ENCODE measurements at regions not wholly inside any gene's neighbourhood (a gene's known extent, or its start where the extent isn't known, plus 50 kb on each side); places are given as distances from the start of the nearest gene placed in this dataset.
"Not testable (repeated sequence)": the region's sequence is repeated elsewhere in the genome, so short reads cannot be mapped to it uniquely, and the experiment has no call there.

DNA sequence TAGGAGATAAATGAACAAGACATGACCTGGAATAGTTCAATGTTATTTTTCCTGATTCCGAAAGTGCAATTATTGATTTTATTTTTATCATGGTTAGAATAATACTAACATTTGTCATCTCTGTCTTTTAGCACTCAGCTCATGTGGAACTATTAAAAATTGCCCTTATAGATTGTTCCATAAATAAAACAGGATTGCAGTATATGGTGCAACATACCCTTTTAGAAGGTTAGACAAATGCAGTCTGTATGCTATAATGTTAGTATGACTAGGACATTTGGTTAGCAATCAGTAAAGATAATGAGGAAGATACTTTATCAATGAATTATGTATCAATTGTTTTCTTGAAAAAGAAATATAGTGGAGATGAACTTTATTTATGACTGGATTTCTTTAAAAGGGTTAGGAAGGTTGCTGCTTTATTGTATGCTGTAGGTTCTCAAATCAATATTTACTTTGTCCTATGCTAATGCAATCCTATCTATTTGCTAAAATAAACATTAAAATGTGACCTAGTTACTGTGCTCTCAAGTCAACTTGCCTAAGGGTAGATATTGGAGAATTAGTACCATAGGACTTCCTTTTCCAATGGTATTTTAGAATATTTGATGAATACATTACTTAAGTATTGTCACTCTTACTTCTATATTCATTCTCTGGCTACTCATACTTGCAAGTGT, 348.9 kb upstream of the ISL1 start:
- no peak for DNase-seq

DNA sequence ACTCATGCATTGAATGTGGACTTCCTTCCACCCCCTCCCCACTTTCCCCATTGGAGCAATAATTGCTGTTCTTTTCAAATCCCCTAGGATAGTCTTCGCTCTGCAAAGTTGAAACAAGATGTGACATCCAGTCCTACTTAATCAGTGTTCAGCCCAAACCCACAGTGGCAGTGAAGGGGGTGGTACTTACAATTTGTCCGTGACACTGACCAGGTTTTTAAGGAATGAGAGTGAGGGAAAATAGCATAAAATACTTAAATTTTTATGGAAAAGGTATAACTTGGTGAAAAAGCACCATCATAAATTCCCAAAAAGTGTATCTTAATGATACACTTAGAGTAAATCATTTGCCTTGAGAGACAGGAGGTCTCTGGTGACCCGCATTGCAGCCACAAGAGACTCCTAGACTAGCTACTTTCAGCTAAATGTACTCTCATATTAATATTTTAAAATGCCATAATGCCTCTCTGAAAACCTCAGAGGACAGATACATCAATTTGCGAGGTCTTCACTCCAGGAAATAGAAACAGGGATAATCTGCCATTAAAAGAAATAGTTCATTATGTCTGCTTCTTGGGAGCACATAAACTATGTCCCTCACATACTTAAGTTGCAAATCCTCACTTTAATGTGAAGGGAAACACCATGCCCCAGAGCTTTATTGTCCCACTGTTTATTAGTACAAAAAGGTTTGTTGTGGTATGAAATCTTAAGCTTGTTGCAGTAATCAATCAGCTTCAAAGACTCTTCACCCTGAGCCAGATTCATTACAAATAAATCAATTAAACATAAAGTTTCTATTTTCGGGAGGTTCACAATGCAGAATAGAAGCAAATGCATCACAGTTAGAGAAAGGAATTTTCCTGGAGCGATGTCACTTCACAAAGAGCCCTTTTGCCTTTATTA, 343.6 kb upstream of the ISL1 start:
- DNase-seq, result peak; percentile 74

DNA sequence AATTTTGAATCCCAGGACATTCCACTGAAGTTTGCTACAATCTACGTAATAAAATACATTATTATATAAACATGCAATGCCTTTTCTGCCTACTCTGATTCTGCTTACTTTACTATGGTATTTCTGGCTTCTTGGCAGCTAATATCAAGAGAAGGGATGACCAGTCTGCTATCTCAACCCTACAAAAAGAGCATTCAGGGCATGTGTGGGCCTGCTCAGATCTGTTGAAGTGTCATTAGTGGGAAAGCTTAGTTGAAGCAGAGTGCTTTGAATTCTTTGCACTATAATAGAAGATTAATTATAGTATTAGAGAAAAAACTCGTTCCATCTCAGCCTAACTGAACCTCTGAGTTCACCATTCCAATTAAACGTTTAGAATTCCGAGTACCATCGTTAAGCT, 339.5 kb upstream of the ISL1 start:
- no peak for DNase-seq

GRCh38 chr5:51047369-51047768, 335.9 kb upstream of the ISL1 start:
- peak; percentile 29 for DNase-seq

DNA sequence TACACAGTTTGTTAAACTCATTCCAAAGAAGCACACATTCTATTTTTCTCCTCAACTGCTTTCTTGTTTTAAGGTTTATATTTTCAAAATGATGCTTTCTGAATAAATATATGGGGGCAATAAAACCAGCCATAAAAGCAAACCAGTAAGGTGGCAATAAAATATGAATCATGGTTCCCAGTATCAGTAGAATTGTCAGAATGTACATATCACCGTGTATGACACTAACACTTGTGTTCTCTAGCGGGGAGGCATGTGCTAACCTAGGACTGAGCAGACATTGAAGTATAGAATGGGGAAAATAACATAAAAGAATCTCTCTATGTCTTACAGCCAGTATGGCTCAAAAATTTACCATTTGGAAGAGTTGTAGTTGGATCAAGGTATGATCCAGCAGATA, 329.9 kb upstream of the ISL1 start:
- no peak for DNase-seq

DNA sequence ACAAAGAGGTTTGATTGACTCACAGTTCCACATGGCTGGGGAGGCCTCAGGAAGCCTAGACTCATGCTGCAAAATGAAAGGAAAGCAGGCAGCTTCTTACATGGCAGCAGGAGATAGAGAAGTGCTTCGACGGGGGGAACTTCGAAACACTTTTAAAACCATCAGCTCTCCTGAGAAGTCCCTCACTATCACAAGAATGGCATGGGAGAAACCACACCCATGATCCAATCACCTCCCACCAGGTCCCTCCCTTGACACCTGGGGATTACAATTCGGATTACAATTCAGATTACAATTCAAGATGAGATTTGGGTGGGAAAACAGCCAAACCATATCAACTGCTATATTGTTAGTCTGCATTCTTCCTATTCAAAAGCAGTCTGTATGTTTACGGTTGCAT, 322.3 kb upstream of the ISL1 start:
- DNase-seq, result no peak

GRCh38 chr5:51072937-51073336, 310.3 kb upstream of the ISL1 start:
- no peak for DNase-seq

DNA sequence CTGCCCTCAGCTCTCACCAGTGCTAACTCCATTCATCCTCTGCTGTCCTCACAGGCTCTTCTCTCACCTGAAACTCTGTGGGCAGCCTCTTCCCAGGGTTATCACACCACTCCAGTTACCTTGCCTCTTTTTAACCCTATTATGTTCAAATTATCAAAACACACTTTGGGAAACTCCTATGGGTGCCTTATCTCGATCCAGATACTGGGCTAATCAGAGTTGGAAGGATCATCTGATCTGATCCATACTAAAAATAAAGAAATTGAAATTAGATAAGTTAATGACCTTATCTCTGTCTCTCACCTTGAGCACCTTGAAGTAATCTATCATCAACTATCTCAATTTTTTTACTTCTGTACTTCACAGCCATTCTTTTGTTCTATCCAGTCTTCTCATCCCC, 300.5 kb upstream of the ISL1 start:
- DNase-seq, result no peak

GRCh38 chr5:51091816-51092215, 291.4 kb upstream of the ISL1 start:
- no peak for DNase-seq

DNA sequence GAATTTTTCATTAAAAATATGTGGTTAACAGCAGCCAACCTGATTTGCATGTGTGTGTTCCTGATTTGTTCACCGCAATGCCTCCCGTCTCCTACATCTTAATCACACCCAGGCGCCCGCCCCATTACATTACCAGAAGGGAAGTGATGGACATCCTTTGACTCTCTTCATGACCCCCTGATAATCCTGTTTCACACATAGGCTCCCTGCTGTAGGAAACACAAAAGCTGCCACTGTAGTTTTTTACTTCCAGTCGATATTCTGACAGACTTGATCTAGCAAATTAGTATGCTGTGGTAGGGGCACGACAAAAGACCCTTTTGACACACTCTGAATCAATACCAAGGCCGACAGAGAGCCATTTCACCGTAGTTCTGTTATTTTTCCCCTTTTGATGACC, 287.8 kb upstream of the ISL1 start:
- DNase-seq, result peak; percentile 54

GRCh38 chr5:51096859-51097258, 286.4 kb upstream of the ISL1 start:
- no peak for DNase-seq

GRCh38 chr5:51099173-51099853, 283.9 kb upstream of the ISL1 start:
- DNase-seq, result no peak

DNA sequence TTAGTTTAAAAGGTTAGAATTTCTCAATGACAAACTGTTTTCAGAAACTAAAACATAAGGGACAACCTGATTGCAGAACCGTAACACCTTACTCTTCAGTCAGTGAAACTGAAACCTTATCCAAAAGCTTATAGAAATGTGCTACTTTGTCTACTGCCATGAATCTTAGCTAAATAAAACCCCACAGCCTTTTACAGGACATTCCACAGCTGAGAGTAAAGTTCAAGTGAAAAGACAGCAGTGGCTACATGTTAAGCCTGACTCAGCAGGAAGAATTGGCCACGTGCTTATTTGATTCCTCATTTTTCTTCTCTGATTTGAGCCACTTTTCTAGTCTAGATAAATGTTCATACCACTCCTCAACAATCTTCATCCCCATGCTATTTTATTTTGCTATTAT, 278.7 kb upstream of the ISL1 start:
- DNase-seq, result no peak

- DNase-seq, result no peak
These were observed 273.4 kb upstream of the ISL1 start for GRCh38 chr5:51109786-51110410.

DNA sequence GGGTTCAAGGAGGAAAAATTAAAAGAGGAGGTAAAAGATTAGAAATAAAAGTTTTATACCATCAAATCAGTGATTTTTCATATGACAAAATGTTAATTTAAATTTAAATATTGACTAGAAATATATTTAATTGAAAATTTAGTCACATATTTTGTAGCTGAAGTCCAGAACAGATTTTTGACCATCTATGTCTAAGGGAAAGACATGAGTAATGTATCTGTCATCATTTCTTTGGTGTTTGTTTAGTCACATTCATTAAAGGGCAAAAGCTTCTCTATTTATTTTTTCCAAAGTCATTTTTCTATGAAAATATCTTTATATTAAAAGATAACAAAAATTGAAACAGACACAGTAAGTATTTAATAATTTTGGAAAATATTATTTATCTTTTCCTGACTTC, 252.0 kb upstream of the ISL1 start:
- DNase-seq, result no peak

DNA sequence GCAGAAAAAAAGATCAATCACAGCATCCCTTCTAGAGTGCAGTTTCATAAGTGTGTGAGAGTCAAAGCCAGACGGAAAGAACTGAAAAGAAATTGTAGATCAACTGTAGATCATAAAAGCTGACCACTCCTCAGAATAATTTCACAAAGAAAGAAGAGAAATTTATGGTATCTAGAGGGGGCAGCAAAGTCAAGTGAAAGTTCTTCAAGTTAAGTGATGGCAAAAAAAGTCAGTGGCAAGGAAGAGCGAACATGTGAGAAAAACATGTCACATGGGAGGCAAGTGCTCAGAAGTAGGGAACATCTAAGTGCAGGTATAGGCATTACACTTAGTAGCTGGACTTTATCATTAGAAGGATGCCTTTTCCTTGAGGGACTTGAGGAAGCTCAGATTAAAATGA, 245.1 kb upstream of the ISL1 start:
- no peak for DNase-seq

DNA sequence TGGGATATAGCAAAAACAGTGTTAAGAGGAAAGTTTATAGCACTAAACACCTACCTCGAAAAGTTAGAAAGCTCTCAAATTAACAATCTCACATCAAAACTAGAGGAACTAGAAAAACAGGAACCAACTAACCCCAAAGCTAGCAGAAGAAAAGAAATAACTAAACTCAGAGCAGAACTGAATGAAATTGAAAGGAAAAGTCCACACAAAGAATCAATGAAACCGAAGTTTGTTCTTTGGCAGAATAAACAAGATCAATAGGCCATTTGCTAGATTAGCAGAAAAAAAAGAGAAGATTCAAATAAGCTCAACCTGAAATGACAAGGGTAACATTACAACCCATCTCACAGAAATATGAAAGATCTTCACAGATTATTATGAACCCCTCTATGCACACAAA, 234.8 kb upstream of the ISL1 start:
- DNase-seq, result no peak

DNA sequence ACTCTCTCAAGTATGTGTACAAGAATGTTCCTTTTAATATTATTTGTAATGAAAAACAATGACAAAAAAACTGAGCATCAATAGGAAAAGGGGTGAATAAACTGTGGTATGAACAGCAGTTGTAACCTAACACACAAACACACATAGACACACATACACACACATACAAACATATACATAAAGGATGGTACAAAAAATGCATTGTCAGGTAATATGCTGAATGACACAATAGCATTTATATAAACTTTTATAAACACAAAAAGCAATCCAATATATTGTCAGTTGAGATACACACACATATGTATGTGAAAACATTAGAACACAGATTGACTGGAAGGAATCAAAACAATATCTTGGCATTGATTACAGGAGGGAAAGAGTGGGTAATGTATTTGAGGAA, 227.0 kb upstream of the ISL1 start:
- DNase-seq, result no peak

- no peak for DNase-seq
These were observed 226.4 kb upstream of the ISL1 start for GRCh38 chr5:51156838-51157237.

DNA sequence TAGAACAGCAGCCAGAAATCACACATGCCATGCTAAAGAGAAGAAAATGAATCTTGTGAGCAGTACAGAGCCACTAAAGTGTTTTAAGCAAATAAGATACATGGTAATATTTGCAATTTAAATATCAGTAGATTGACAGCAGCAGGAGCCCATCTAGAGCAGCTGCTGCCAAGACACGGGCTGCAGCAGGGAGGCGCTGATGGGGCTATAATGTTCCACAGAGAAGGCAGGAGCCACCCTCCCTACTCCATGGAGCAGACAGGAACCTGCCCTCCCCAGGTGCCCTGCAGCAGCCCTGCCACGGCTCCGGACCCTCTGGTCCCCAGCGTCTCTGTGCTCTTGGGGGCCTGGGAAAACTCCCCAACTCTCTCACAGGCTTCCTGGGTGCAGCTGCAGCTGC, 224.1 kb upstream of the ISL1 start:
- no peak for DNase-seq

- DNase-seq, result no peak
These were observed 223.6 kb upstream of the ISL1 start for GRCh38 chr5:51159606-51160005.

- no peak for DNase-seq
These were observed 221.0 kb upstream of the ISL1 start for GRCh38 chr5:51162245-51162644.

DNA sequence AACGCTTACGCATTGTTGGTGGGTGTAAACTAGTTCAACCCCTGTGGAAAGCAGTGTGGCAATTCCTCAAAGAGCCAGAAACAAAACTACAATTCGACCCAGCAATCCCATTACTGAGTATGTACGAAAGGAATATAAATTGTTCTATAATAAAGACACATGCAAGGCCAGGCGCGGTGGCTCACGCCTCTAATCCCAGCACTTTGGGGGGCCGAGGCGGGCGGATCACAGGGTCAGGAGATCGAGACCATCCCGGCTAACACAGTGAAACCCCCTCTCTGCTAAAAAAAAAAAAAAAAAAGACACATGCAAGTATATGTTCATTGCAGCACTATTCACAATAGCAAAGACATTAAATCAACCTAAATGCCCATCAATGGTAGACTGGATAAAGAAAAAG, 217.6 kb upstream of the ISL1 start:
- DNase-seq, result not testable (repeated sequence)

Measured in retina (tissue), 1 donor.